Psoas muscle (tissue), 7 donors: ENCODE measurements at regions not wholly inside any gene's neighbourhood (a gene's known extent, or its start where the extent isn't known, plus 50 kb on each side); places are given as distances from the start of the nearest gene placed in this dataset.

Experiments used
- ATAC-seq, 4 donors: fragments of 200-7000 bp; cut with Tn5 transposase; one replicate each; pipeline ENCODE4 v1.9.1; 2020; ENCODE audit warnings: moderate library complexity in 3 of 4, mild to moderate bottlenecking in 2 of 4
- DNase-seq, 2 donors: peaks; one replicate each; pipeline ENCODE4 v3.0.0-alpha.2; 2020
- H3K27ac ChIP-seq: fragments of 200-600 bp; one replicate; pipeline ENCODE4 v1.8.0; 2022
- H3K27me3 ChIP-seq, 3 donors: fragments of 200-600 bp in 1 of 3; one replicate each; pipeline versions ENCODE4 v1.6.1 to v1.8.0; 2013 to 2022; ENCODE audit warnings: low read length in 2 of 3, mild to moderate bottlenecking in 2 of 3, moderate library complexity in 1 of 3; ENCODE audit not compliant: insufficient read depth in 3 of 3
- H3K36me3 ChIP-seq, 2 donors: fragments of 200-600 bp in 1 of 2; one replicate each; pipeline versions ENCODE4 v1.6.1 to v1.8.0; 2013 to 2022; ENCODE audit warnings: low read depth in 1 of 2, mild to moderate bottlenecking in 1 of 2, moderate library complexity in 1 of 2; ENCODE audit not compliant: insufficient read depth in 1 of 2
- H3K4me1 ChIP-seq: fragments of 200-600 bp; one replicate; pipeline ENCODE4 v1.8.0; 2022
- H3K4me3 ChIP-seq: fragments of 200-600 bp; one replicate; pipeline ENCODE4 v1.8.0; 2022; ENCODE audit warnings: mild to moderate bottlenecking
- H3K9me3 ChIP-seq: fragments of 200-600 bp; one replicate; pipeline ENCODE4 v1.8.0; 2022
- CTCF ChIP-seq: fragments of 200-600 bp; IDR thresholded peaks from one replicate; pipeline ENCODE4 v1.8.0; 2022; ENCODE audit warnings: antibody characterized with exemption
- WGBS, 3 donors: extraction: QIAGEN DNeasy Blood & Tissue Kit; methylation state at CpG; one replicate each; pipeline versions ENCODE4 v1.1.6 to v1.1.7; 2013; 5-methylcytosine and 5-hydroxymethylcytosine counted together
- intact Hi-C, 2 donors: fragments of 100-400 bp; cut with DNase I; formaldehyde crosslinking; loops; one replicate each; pipeline versions ENCODE4 v1.11.0 to v1.14.2; 2022
- donor health status: healthy with polysubstance abuse.
- donor health status: DM: no; HTN: no; CAD: no; lungs with moderate emphysema.
- donor health status: Bipolar disorder and iron deficiency.
- donor health status: healthy.
- donor health status: DM: yes; HTN: yes; CAD: no.
- donor health status: DM: no; HTN: no; CAD: no.
- donor health status: DM: yes; HTN: yes; CAD: no.

- Histone ChIP-seq H3K9me3 (peaks cover 41% of the 10 kb centered on the region), H3K36me3 (no peaks in the 10 kb centered on the region), H3K4me1 (no peaks in the 10 kb centered on the region), H3K27me3 (no peaks in the 10 kb centered on the region), H3K27ac (no peak overlapping the region), H3K4me3 (no peak overlapping the region)
- intact Hi-C loops, result no loop called here
- TF ChIP-seq CTCF, result no peak
- ATAC-seq (no peak), DNase-seq (no peak)
Measured at GRCh38 chr5:93978222-93978621, 236.8 kb upstream of the POU5F2 start.

- H3K9me3 ChIP-seq, result no peaks in the 10 kb centered on the region
- DNase-seq (no peak), ATAC-seq (no peak)
- H3K27me3 ChIP-seq, result no peaks in the 10 kb centered on the region
- H3K36me3 ChIP-seq, result no peaks in the 10 kb centered on the region
- no peak for TF ChIP-seq CTCF
- intact Hi-C loops, result no loop called here
- no peaks in the 10 kb centered on the region for H3K4me1 ChIP-seq
- no peak overlapping the region for H3K27ac ChIP-seq
- H3K4me3 ChIP-seq, result no peak overlapping the region
Measured at GRCh38 chr5:93967923-93968322, 226.5 kb upstream of the POU5F2 start.

GRCh38 chr5:93964421-93964820, 223.0 kb upstream of the POU5F2 start:
- TF ChIP-seq CTCF, result no peak
- intact Hi-C loops, result no loop called here
- H3K4me1 ChIP-seq, result no peaks in the 10 kb centered on the region

GRCh38 chr5:93960042-93960441, 218.6 kb upstream of the POU5F2 start:
- Histone ChIP-seq H3K4me3 (no peak overlapping the region), H3K4me1 (no peaks in the 10 kb centered on the region), H3K9me3 (no peaks in the 10 kb centered on the region), H3K27me3 (no peaks in the 10 kb centered on the region), H3K36me3 (no peaks in the 10 kb centered on the region), H3K27ac (no peak overlapping the region)
- ATAC-seq (no peak), DNase-seq (no peak)
- intact Hi-C loops, result no loop called here
- TF ChIP-seq CTCF, result no peak
- 96 to 98% (median 97%) methylated on average over 3 of the region's 3 CpGs for WGBS, 3 donors

More at GRCh38 chr5:93964421-93964820, 223.0 kb upstream of the POU5F2 start:
- Histone ChIP-seq H3K4me3 (no peak overlapping the region), H3K9me3 (no peaks in the 10 kb centered on the region), H3K27me3 (no peaks in the 10 kb centered on the region), H3K36me3 (no peaks in the 10 kb centered on the region), H3K27ac (no peak overlapping the region)
- DNase-seq (no peak), ATAC-seq (no peak)
- 91 to 98% (median 97%) methylated on average over 1 of the region's 1 CpG for WGBS, 3 donors

- Histone ChIP-seq H3K36me3 (no peaks in the 10 kb centered on the region), H3K9me3 (no peaks in the 10 kb centered on the region), H3K4me3 (no peak overlapping the region), H3K4me1 (no peaks in the 10 kb centered on the region), H3K27me3 (no peaks in the 10 kb centered on the region), H3K27ac (no peak overlapping the region)
- 98 to 100% (median 100%) methylated on average over 2 of the region's 2 CpGs for WGBS, 3 donors
- intact Hi-C loops, result no loop called here
- TF ChIP-seq CTCF, result no peak
- DNase-seq (no peak), ATAC-seq (no peak)
Measured at GRCh38 chr5:93956006-93956405, 214.6 kb upstream of the POU5F2 start.
